Fibroblast of skin of abdomen (primary cell): ENCODE measurements at regions not wholly inside any gene's neighbourhood (a gene's known extent, or its start where the extent isn't known, plus 50 kb on each side); places are given as distances from the start of the nearest gene placed in this dataset.
A peak's percentile ranks its signal among the peaks of the same experiment; 100 is the strongest.
"Not testable (repeated sequence)": the region's sequence is repeated elsewhere in the genome, so short reads cannot be mapped to it uniquely, and the experiment has no call there.

ENCODE experiments used
- DNase-seq: peaks from one replicate; pipeline ENCODE4 v3.0.0-alpha.2; 2013

- no peak for DNase-seq
Measured at GRCh38 chr4:25474690-25475089, 97.6 kb downstream of the ANAPC4 start.

- no peak for DNase-seq
Measured at GRCh38 chr4:25477221-25477620, 100.2 kb downstream of the ANAPC4 start.

- DNase-seq = no peak
Measured at GRCh38 chr4:25481648-25482047, 104.6 kb downstream of the ANAPC4 start.

GRCh38 chr4:25484243-25484721 lies 107.2 kb downstream of the ANAPC4 start:
- peak; percentile 8 for DNase-seq

GRCh38 chr4:25485104-25485503 lies 108.0 kb downstream of the ANAPC4 start:
- no peak for DNase-seq

GRCh38 chr4:25486171-25486570 lies 109.1 kb downstream of the ANAPC4 start:
- DNase-seq = no peak

- no peak for DNase-seq
Measured at GRCh38 chr4:25487155-25487554, 110.1 kb downstream of the ANAPC4 start.

- DNase-seq = no peak
Measured at GRCh38 chr4:25489253-25489797, 112.3 kb downstream of the ANAPC4 start.

- DNase-seq = no peak
Measured at GRCh38 chr4:25493466-25493865, 116.4 kb downstream of the ANAPC4 start.

- DNase-seq = no peak
Measured at GRCh38 chr4:25494166-25494565, 117.1 kb downstream of the ANAPC4 start.

GRCh38 chr4:25500626-25501316 lies 123.7 kb downstream of the ANAPC4 start:
- no peak for DNase-seq

- DNase-seq = no peak
Measured at GRCh38 chr4:25502115-25502514, 125.1 kb downstream of the ANAPC4 start.

- DNase-seq = no peak
Measured at GRCh38 chr4:25503779-25504178, 126.7 kb downstream of the ANAPC4 start.

- no peak for DNase-seq
Measured at GRCh38 chr4:25504932-25505636, 128.0 kb downstream of the ANAPC4 start.

- DNase-seq = no peak
Measured at GRCh38 chr4:25505637-25505991, 128.6 kb downstream of the ANAPC4 start.

GRCh38 chr4:25506032-25506571 lies 129.0 kb downstream of the ANAPC4 start:
- DNase-seq = no peak

- DNase-seq = peak; percentile 62
Measured at GRCh38 chr4:25509646-25510045, 132.6 kb downstream of the ANAPC4 start.

GRCh38 chr4:25511823-25512222 lies 134.8 kb downstream of the ANAPC4 start:
- DNase-seq = not testable (repeated sequence)

GRCh38 chr4:25513814-25514213 lies 136.8 kb downstream of the ANAPC4 start:
- DNase-seq = no peak

- peak; percentile 2 for DNase-seq
Measured at GRCh38 chr4:25523405-25523804, 132.2 kb upstream of the SLC34A2 start.

GRCh38 chr4:25524663-25525062 lies 131.0 kb upstream of the SLC34A2 start:
- DNase-seq = no peak

GRCh38 chr4:25525896-25526295 lies 129.8 kb upstream of the SLC34A2 start:
- no peak for DNase-seq

- no peak for DNase-seq
Measured at GRCh38 chr4:25527034-25527433, 128.6 kb upstream of the SLC34A2 start.

GRCh38 chr4:25528391-25528790 lies 127.3 kb upstream of the SLC34A2 start:
- DNase-seq = no peak
